Epithelial cell of esophagus (primary cell): ENCODE measurements at regions not wholly inside any gene's neighbourhood (a gene's known extent, or its start where the extent isn't known, plus 50 kb on each side); places are given as distances from the start of the nearest gene placed in this dataset.
"Not testable (repeated sequence)": the region's sequence is repeated elsewhere in the genome, so short reads cannot be mapped to it uniquely, and the experiment has no call there.

Experiments
- DNase-seq: peaks from one replicate; pipeline ENCODE4 v3.0.0; 2010; ENCODE audit warnings: low read depth
- H3K4me3 ChIP-seq: 2 replicates; pipeline ENCODE4 v1.5.1; 2011; ENCODE audit warnings: mild to moderate bottlenecking, low read length, control low read depth
- CTCF ChIP-seq: IDR thresholded peaks from 2 replicates; pipeline ENCODE4 v1.5.1; 2011; ENCODE audit warnings: low read depth, mild to moderate bottlenecking, low read length, control low read depth, inconsistent platforms; ENCODE audit not compliant: insufficient read depth; ENCODE audit errors: missing control alignments

GRCh38 chr5:112594095-112594850, 143.4 kb upstream of the APC start:
- peak; percentile 2 for DNase-seq
- H3K4me3 ChIP-seq, result no peak overlapping the region
- TF ChIP-seq CTCF, result no peak

DNA sequence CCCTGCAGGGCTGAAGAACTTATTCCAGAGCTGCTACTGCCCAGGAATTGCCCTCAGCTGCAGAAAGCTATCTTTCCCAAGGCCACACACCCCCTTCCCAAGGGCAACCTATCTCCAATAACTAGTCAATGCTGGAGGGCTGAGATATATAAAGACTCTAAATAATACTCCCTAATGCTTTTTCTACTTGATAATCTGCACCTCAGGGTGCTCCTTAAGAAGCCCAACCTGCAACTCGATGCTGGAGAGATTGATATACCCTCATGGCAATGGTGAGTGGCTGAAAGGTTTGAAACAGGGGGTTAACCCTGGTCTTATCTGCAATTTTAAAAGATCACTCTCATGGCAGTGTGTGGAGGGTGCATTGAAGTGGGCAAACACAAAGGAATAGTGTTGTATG, 142.7 kb upstream of the APC start:
- TF ChIP-seq CTCF, result no peak
- DNase-seq, result no peak
- H3K4me3 ChIP-seq, result no peak overlapping the region

- DNase-seq, result no peak
- no peak for TF ChIP-seq CTCF
- H3K4me3 ChIP-seq, result no peak overlapping the region
Observed at GRCh38 chr5:112597831-112598230, 139.9 kb upstream of the APC start.

- not testable (repeated sequence) for DNase-seq, H3K4me3 ChIP-seq
Observed at GRCh38 chr5:112600510-112600909, 137.2 kb upstream of the APC start.

DNA sequence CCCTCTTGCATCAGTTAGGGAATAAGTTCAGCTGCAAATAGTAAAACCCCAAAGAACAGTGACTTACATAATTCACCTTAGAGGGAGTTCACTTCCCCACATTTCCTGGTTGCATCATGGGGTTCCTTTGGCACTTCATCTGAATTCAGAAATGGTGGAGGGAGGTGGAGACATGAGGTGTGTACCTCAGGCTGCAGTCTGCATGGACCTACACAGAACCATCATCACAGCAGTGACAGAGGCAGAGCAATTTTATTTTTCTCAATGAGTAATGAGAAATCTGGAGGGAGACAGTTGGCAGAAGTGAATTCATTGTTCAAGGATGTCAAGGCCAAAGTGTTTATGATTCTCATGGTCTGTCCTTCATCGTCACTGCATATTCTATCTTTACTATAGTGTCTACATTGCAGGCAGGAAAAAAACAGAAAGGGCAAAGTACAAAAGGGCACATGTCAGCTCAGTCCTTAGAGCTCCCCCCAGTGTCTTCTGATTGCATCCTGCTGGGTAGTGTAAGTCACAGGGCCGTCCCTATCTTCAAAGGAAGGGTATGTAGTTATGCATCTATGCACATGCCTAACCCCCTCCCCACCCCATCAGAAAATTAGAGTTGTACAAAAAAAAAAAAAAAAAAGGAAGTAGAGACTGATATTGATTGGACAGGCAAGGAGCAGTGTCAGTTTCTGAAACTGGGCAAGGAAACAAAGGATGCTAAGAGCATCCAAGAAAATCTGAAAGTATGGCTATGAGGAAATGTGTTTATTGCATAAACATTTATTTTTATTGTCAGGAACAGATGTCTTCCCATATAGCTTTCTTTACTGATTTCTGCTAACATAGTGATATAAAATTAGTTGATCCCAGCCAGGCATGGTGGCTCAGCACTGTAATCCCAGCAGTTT, 132.7 kb upstream of the APC start:
- no peak overlapping the region for H3K4me3 ChIP-seq
- TF ChIP-seq CTCF, result no peak
- DNase-seq, result peak; percentile 3

GRCh38 chr5:112608975-112609374, 128.7 kb upstream of the APC start:
- no peak for TF ChIP-seq CTCF
- H3K4me3 ChIP-seq, result no peak overlapping the region
- DNase-seq, result no peak

GRCh38 chr5:112612663-112613062, 125.0 kb upstream of the APC start:
- DNase-seq, result no peak
- TF ChIP-seq CTCF, result no peak
- H3K4me3 ChIP-seq, result no peak overlapping the region
